ENCODE measurements at regions not wholly inside any gene's neighbourhood (a gene's known extent, or its start where the extent isn't known, plus 50 kb on each side); places are given as distances from the start of the nearest gene placed in this dataset.
"Not testable (repeated sequence)": the region's sequence is repeated elsewhere in the genome, so short reads cannot be mapped to it uniquely, and the experiment has no call there.

GRCh38 chr6:112925702-112926101 is 578.6 kb downstream of the RFPL4B start:
- H3K27ac ChIP-seq (ENCODE audit: low read depth, low read length), result no peak overlapping the region

- H3K27ac ChIP-seq (ENCODE audit: low read depth, low read length), result no peak overlapping the region
- WGBS, 3 donors, result 64 to 73% (median 66%) methylated on average over 4 of the region's 4 CpGs
These were observed 580.7 kb downstream of the RFPL4B start for GRCh38 chr6:112927641-112928320.

GRCh38 chr6:112929641-112930040 is 582.5 kb downstream of the RFPL4B start:
- no peak overlapping the region for H3K27ac ChIP-seq (ENCODE audit: low read depth, low read length)

- WGBS, 3 donors, result 49 to 67% (median 54%) methylated on average over 3 of the region's 3 CpGs
- no peak overlapping the region for H3K27ac ChIP-seq (ENCODE audit: low read depth, low read length)
These were observed 584.7 kb downstream of the RFPL4B start for GRCh38 chr6:112931832-112932231.

- no peak overlapping the region for H3K27ac ChIP-seq (ENCODE audit: low read depth, low read length)
These were observed 586.8 kb downstream of the RFPL4B start for GRCh38 chr6:112933947-112934346.

GRCh38 chr6:112934433-112935327 is 587.5 kb downstream of the RFPL4B start:
- no peak overlapping the region for H3K27ac ChIP-seq (ENCODE audit: low read depth, low read length)
- WGBS, 3 donors, result 80 to 88% (median 81%) methylated on average over 1 of the region's 1 CpG

- no peak overlapping the region for H3K27ac ChIP-seq (ENCODE audit: low read depth, low read length)
- WGBS, 3 donors, result 73 to 94% (median 87%) methylated on average over 2 of the region's 2 CpGs
These were observed 588.4 kb downstream of the RFPL4B start for GRCh38 chr6:112935402-112936078.

- 87 to 90% (median 87%) methylated on average over 7 of the region's 7 CpGs for WGBS, 3 donors
These were observed 588.9 kb downstream of the RFPL4B start for GRCh38 chr6:112936079-112936472.

GRCh38 chr6:112936504-112936903 is 589.4 kb downstream of the RFPL4B start:
- H3K27ac ChIP-seq (ENCODE audit: low read depth, low read length), result no peak overlapping the region
- 31 to 48% (median 34%) methylated on average over 1 of the region's 1 CpG for WGBS, 3 donors

More at GRCh38 chr6:112936079-112936472, 588.9 kb downstream of the RFPL4B start:
- H3K27ac ChIP-seq (ENCODE audit: low read depth, low read length), result no peak overlapping the region

GRCh38 chr6:112937690-112938089 is 590.6 kb downstream of the RFPL4B start:
- WGBS, 3 donors, result 94 to 96% (median 94%) methylated on average over 14 of the region's 14 CpGs

GRCh38 chr6:112938650-112939049 is 591.5 kb downstream of the RFPL4B start:
- no peak overlapping the region for H3K27ac ChIP-seq (ENCODE audit: low read depth, low read length)
- 78 to 93% (median 92%) methylated on average over 2 of the region's 2 CpGs for WGBS, 3 donors

More at GRCh38 chr6:112937690-112938089, 590.6 kb downstream of the RFPL4B start:
- H3K27ac ChIP-seq (ENCODE audit: low read depth, low read length), result not testable (repeated sequence)

- WGBS, 3 donors, result 33 to 81% (median 80%) methylated on average over 1 of the region's 1 CpG
These were observed 592.4 kb downstream of the RFPL4B start for GRCh38 chr6:112939563-112939962.

GRCh38 chr6:112941613-112942012 is 594.5 kb downstream of the RFPL4B start:
- no peak overlapping the region for H3K27ac ChIP-seq (ENCODE audit: low read depth, low read length)

More at GRCh38 chr6:112939563-112939962, 592.4 kb downstream of the RFPL4B start:
- no peak overlapping the region for H3K27ac ChIP-seq (ENCODE audit: low read depth, low read length)

GRCh38 chr6:112946051-112946450 is 598.9 kb downstream of the RFPL4B start:
- WGBS, 3 donors, result 54 to 88% (median 62%) methylated on average over 3 of the region's 3 CpGs
- no peak overlapping the region for H3K27ac ChIP-seq (ENCODE audit: low read depth, low read length)

- WGBS, 3 donors, result 73 to 82% (median 79%) methylated on average over 2 of the region's 2 CpGs
- no peak overlapping the region for H3K27ac ChIP-seq (ENCODE audit: low read depth, low read length)
These were observed 600.4 kb downstream of the RFPL4B start for GRCh38 chr6:112947507-112947906.

- WGBS, 3 donors, result 21 to 54% (median 50%) methylated on average over 1 of the region's 1 CpG
- H3K27ac ChIP-seq (ENCODE audit: low read depth, low read length), result no peak overlapping the region
These were observed 604.7 kb downstream of the RFPL4B start for GRCh38 chr6:112951829-112952228.

GRCh38 chr6:112955743-112956142 is 608.6 kb downstream of the RFPL4B start:
- not testable (repeated sequence) for H3K27ac ChIP-seq (ENCODE audit: low read depth, low read length)
- 73 to 90% (median 87%) methylated on average over 3 to 4 of the region's 4 CpGs for WGBS, 3 donors

- 53 to 65% (median 56%) methylated on average over 5 of the region's 5 CpGs for WGBS, 3 donors
- H3K27ac ChIP-seq (ENCODE audit: low read depth, low read length), result no peak overlapping the region
These were observed 609.8 kb downstream of the RFPL4B start for GRCh38 chr6:112956696-112957535.

All from adipose tissue (tissue), 3 donors.